Rectal smooth muscle tissue (tissue), 1 donor: ENCODE measurements at regions not wholly inside any gene's neighbourhood (a gene's known extent, or its start where the extent isn't known, plus 50 kb on each side); places are given as distances from the start of the nearest gene placed in this dataset.

Experiments used
- H3K27ac ChIP-seq: one replicate; pipeline ENCODE4 v1.7.0; 2013; ENCODE audit warnings: low read depth, low read length, inconsistent platforms
- H3K27me3 ChIP-seq: one replicate; pipeline ENCODE4 v1.7.0; 2013; ENCODE audit warnings: low read length; ENCODE audit not compliant: control insufficient read depth, insufficient read depth
- H3K36me3 ChIP-seq: one replicate; pipeline ENCODE4 v1.7.0; 2013; ENCODE audit warnings: low read length; ENCODE audit not compliant: control insufficient read depth, insufficient read depth
- H3K4me1 ChIP-seq: one replicate; pipeline ENCODE4 v1.7.0; 2013; ENCODE audit warnings: low read length; ENCODE audit not compliant: control insufficient read depth, insufficient read depth
- H3K4me3 ChIP-seq: one replicate; pipeline ENCODE4 v1.7.0; 2013; ENCODE audit warnings: low read length
- H3K9ac ChIP-seq: one replicate; pipeline ENCODE4 v1.7.0; 2013; ENCODE audit warnings: low read length

DNA sequence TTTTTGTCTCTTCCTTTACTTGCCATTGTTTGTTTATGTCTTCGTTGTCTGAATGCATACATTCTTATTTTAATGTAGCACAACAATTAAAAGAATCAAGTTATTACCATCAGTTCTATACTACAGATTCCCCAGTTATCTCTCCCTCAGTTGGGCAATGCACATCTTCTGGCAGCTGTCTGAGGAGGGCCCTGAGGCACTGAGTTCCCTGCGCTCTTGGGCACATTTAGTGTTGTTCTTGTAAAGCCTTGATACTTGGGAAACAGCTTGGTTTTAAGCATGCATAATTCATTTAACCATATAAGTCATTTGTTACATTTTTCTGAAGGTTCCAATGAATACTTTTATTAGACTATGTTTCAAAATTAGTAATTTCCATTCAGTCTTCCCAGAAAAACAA, 117.9 kb downstream of the C6orf118 start:
- H3K9ac ChIP-seq: no peak overlapping the region
- H3K36me3 ChIP-seq: no peaks in the 10 kb centered on the region
- no peaks in the 10 kb centered on the region for H3K4me1 ChIP-seq
- no peak overlapping the region for H3K4me3 ChIP-seq
- H3K27ac ChIP-seq: no peak overlapping the region
- H3K27me3 ChIP-seq: no peaks in the 10 kb centered on the region

DNA sequence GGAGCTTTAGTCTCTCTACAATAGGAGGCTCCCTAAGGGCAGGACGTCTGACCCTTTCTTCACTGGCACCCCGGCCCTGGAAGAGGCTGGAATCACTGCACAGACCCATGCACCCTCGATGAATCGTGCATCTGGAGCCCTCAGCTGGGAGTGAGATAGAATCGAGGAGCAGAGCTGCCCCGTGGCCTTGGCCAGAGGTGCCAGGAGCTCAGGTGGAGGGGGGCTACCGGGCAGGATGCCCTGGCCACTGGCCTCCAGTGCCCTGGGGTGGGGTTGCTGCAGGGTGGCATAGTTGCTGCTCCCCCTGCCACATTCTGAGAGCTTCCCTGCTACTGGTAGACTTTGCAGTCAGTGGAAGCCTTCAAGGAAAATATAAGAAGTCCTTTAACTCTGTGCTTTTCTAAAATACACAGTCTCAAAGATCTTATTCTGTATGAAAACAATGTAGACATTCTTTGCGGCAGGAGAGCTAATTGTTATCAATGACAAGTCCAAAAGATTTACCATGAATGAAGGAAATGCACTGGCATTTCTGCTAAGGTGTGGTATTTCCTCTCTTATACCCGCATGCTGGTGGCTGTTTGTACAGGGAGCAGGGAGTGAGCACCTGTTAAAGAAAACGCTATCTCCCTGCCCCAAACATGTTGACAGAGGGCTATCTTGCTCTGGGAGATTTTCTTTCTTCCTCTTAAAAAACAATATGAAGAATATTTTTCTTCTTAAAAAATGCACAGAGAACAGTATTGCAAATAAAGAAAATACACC, 122.8 kb downstream of the C6orf118 start:
- no peak overlapping the region for H3K27ac ChIP-seq
- no peak overlapping the region for H3K4me3 ChIP-seq
- H3K4me1 ChIP-seq: no peaks in the 10 kb centered on the region
- no peaks in the 10 kb centered on the region for H3K36me3 ChIP-seq
- no peak overlapping the region for H3K9ac ChIP-seq
- no peaks in the 10 kb centered on the region for H3K27me3 ChIP-seq

GRCh38 chr6:165186041-165186440, 123.4 kb downstream of the C6orf118 start:
- no peak overlapping the region for H3K9ac ChIP-seq
- no peaks in the 10 kb centered on the region for H3K36me3 ChIP-seq
- H3K4me1 ChIP-seq: no peaks in the 10 kb centered on the region
- no peaks in the 10 kb centered on the region for H3K27me3 ChIP-seq
- no peak overlapping the region for H3K27ac ChIP-seq
- H3K4me3 ChIP-seq: no peak overlapping the region

DNA sequence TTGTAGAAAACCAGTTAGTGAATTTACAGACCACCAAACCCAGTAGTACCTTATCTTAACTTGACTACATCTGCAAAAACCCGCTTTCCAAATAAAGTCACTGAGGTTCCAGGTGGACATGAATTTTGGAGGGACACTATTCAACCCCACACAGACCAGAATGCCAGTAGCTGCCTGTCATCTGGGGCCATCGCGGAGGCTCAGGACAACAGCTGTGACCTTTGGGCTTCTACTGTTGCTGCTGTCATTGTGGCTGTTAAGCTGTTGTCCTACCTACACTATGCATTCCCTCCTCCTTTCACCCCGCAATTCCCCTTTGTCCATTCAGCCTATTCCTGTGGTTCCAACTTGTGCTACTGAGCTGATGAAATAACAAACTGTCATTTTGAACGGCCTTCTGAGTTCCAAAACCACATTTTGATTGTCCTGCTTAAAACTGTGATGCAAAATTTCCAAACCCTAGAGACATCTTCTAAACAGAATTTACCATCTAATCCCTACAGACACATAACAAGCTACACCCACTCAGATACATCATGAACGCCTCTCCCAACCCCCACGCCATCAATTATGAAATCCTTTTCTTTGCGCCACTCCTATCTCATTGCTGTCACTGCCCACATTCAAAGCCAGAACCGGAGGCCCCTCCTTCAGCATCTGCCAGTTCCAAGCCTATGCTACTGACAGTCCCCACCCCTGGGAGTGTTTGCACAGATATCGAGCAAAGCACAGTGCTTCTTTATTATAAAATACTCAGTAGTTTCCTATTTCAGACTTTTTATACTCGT, 125.0 kb downstream of the C6orf118 start:
- Histone ChIP-seq H3K4me1 (no peaks in the 10 kb centered on the region), H3K9ac (no peak overlapping the region), H3K27ac (no peak overlapping the region), H3K27me3 (no peaks in the 10 kb centered on the region), H3K4me3 (no peak overlapping the region), H3K36me3 (no peaks in the 10 kb centered on the region)

DNA sequence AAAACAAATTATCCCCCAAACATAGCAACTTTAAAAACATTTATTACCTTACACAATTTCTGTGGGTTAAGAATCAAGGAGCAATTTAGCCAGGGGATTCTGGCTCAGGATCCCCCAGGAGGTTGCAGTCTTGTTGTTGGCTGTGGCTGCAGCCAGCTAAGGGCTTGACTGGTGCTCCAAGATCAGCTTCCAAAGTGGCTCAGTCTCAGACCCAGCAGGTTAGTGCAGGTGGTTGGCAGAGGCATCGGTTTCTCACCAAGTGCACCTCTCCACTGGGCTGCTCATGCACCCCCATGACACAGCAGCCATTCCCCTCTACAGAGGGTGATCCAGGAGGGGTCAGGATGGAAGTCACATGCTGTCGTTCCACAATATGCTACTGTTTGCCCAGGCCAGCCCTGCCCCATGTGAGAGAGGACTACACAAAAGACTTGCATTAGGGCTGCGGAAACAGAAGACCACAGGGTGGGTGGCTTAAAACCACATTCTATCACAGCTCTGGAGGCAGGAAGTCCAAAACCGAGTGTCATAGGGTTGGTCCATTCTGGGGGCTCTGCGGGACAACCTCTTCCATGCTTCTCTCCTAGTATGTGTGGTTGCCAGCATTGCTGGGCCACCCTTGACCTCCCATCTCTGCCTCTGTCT, 125.8 kb downstream of the C6orf118 start:
- no peak overlapping the region for H3K9ac ChIP-seq
- no peaks in the 10 kb centered on the region for H3K36me3 ChIP-seq
- H3K27ac ChIP-seq: no peak overlapping the region
- H3K4me1 ChIP-seq: no peaks in the 10 kb centered on the region
- H3K27me3 ChIP-seq: no peaks in the 10 kb centered on the region
- H3K4me3 ChIP-seq: no peak overlapping the region

GRCh38 chr6:165183071-165183470, 126.3 kb downstream of the C6orf118 start:
- no peaks in the 10 kb centered on the region for H3K36me3 ChIP-seq

DNA sequence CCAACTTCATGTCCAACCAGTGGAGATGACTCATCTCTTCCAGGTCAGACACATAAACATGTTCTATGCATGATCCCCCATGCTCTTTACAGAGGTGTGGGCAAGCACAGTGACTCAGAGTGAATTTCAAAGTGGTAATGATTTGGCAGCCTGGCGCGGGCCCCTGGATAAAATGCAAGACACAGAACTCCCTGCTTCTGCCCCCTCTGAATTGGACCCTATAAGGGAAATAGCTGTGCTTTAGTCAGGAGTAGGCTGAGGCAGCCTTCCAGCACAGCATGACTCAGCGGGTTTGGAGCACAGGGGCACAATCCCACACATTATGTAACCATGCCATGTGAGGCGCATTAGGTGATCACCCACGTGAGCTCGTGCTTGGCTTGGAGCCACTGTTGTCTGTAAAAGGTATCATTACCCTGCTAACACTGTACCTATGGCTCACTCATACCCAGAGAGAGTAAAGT, 127.4 kb downstream of the C6orf118 start:
- no peaks in the 10 kb centered on the region for H3K36me3 ChIP-seq
- H3K27me3 ChIP-seq: no peaks in the 10 kb centered on the region
- no peak overlapping the region for H3K9ac ChIP-seq
- no peaks in the 10 kb centered on the region for H3K4me1 ChIP-seq
- no peak overlapping the region for H3K4me3 ChIP-seq
- no peak overlapping the region for H3K27ac ChIP-seq

More at GRCh38 chr6:165183071-165183470, 126.3 kb downstream of the C6orf118 start:
- H3K27ac ChIP-seq: no peak overlapping the region
- H3K9ac ChIP-seq: no peak overlapping the region
- H3K27me3 ChIP-seq: no peaks in the 10 kb centered on the region
- no peaks in the 10 kb centered on the region for H3K4me1 ChIP-seq
- H3K4me3 ChIP-seq: no peak overlapping the region

DNA sequence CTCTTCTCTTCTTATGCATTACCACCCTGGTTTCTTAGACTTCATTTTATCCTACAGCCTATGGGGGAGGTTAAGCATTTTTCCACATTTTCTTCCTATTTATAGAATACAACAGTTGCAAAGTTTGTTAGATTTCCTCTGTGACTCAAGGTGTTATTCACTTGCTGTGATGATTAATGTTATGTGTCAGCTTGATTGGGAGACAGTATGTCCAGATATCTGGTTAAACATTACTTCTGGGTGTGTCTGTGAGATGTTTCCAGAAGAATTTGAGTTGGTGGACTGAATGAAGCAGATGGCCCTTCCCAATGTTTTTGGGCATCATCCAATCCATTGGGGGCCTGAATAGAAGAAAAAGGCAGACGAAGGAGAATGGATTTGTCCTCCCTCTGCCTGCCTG, 131.3 kb downstream of the C6orf118 start:
- no peaks in the 10 kb centered on the region for H3K27me3 ChIP-seq
- H3K9ac ChIP-seq: no peak overlapping the region
- H3K27ac ChIP-seq: no peak overlapping the region
- H3K4me1 ChIP-seq: no peaks in the 10 kb centered on the region
- H3K4me3 ChIP-seq: no peak overlapping the region
- no peaks in the 10 kb centered on the region for H3K36me3 ChIP-seq

DNA sequence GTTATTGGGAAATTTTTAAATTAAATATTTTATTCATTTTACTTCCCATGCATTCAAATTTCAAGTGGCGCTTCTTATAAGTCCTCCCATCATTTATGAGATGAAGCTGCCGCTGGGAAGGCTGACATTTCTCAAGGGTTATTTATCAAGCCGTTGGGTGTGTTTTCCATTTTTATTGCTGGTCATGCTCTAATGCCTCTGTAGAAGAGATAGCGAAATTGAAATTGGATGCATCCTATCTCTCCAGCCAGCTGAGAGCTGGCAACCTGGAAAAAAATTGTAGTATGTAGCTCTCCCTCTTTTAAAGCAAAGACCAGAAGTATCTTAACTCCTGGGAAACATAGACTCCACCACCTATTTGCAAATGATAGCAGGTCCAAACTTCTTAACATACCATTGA, 135.9 kb downstream of the C6orf118 start:
- no peak overlapping the region for H3K27ac ChIP-seq
- H3K4me1 ChIP-seq: no peaks in the 10 kb centered on the region
- no peak overlapping the region for H3K4me3 ChIP-seq
- no peaks in the 10 kb centered on the region for H3K36me3 ChIP-seq
- no peaks in the 10 kb centered on the region for H3K27me3 ChIP-seq
- H3K9ac ChIP-seq: no peak overlapping the region

DNA sequence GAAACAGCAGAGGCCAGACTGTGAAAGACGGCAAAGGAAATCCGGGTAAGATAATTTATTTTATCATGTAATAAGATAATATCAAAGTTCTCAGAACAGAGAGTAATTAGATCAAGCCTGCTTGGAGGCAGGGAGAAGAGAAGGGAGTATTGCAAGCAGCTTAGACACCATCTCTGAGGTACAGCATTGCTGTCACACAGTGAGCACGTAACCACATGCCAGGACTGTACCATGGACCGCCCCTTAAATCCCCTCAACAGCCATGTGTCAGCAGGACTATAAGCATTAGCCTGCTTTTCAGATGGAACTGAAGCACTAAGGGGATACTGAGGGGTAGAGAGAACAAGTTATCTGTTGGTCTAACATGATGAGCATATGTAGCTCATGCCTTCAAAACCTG, 141.5 kb downstream of the C6orf118 start:
- H3K4me3 ChIP-seq: no peak overlapping the region
- no peak overlapping the region for H3K9ac ChIP-seq
- H3K27ac ChIP-seq: no peak overlapping the region
- no peaks in the 10 kb centered on the region for H3K27me3 ChIP-seq
- H3K36me3 ChIP-seq: no peaks in the 10 kb centered on the region
- no peaks in the 10 kb centered on the region for H3K4me1 ChIP-seq

DNA sequence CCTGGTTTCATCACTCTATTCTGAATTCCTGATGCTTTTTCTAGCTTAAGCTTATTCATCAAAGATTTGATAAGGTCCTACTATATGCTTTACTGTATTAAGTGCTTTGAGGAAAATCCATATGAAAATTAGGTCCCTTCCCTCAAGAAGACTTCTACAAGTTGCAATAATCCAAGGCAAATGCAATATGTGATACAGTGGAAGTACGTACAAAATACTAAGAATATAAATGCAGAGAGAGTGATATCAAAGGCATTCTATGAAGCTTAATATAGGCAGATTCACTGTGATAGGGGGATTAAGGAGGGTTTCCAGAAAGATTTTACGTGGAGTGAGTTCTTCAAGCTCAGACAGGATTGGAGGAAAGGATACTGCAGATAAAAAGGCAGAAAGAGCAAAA, 142.1 kb downstream of the C6orf118 start:
- Histone ChIP-seq H3K27me3 (no peaks in the 10 kb centered on the region), H3K4me3 (no peak overlapping the region), H3K36me3 (no peaks in the 10 kb centered on the region), H3K4me1 (no peaks in the 10 kb centered on the region), H3K27ac (no peak overlapping the region), H3K9ac (no peak overlapping the region)

DNA sequence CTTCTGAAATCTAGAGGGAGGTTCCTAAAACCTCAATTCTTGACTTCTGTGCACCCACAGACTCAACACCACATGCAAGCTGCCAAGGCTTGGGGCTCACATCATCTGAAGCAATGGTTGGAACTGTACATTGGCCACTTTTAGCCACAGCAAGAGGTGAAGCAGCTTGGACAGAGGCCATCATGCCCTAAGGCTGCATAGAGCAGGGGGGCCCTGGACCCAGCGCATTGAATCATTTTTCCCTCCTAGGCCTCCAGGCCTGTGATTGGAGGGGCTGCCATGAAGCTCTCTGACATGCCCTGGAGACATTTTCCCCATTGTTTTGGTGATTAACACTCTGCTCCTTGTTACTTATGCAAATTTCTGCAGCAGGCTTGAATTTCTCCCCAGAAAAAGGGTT, 145.9 kb downstream of the C6orf118 start:
- H3K27ac ChIP-seq: no peak overlapping the region
- no peaks in the 10 kb centered on the region for H3K36me3 ChIP-seq
- no peak overlapping the region for H3K9ac ChIP-seq
- H3K4me1 ChIP-seq: no peaks in the 10 kb centered on the region
- no peaks in the 10 kb centered on the region for H3K27me3 ChIP-seq
- no peak overlapping the region for H3K4me3 ChIP-seq
